NCI-H2081 treated with DMSO at 0.1 percent for 48 hours (cell line): ENCODE measurements at regions not wholly inside any gene's neighbourhood (a gene's known extent, or its start where the extent isn't known, plus 50 kb on each side); places are given as distances from the start of the nearest gene placed in this dataset.
A peak's percentile ranks its signal among the peaks of the same experiment; 100 is the strongest.

Experiments used
- DNase-seq: peaks from one replicate; lab custom pipeline; 2025; lab: John Stamatoyannopoulos, UW

GRCh38 chr20:51095633-51096521, 73.0 kb upstream of the KCNG1 start:
- DNase-seq, result peak; percentile 51

- no peak for DNase-seq
Measured at GRCh38 chr20:51094221-51094620, 71.3 kb upstream of the KCNG1 start.

GRCh38 chr20:51093240-51093763, 70.4 kb upstream of the KCNG1 start:
- DNase-seq, result no peak

GRCh38 chr20:51092338-51092737, 69.4 kb upstream of the KCNG1 start:
- no peak for DNase-seq

GRCh38 chr20:51091406-51092195, 68.7 kb upstream of the KCNG1 start:
- no peak for DNase-seq

- no peak for DNase-seq
Measured at GRCh38 chr20:51089840-51090239, 66.9 kb upstream of the KCNG1 start.

GRCh38 chr20:51089272-51089781, 66.4 kb upstream of the KCNG1 start:
- DNase-seq, result no peak

GRCh38 chr20:51087266-51087665, 64.4 kb upstream of the KCNG1 start:
- no peak for DNase-seq

- DNase-seq, result no peak
Measured at GRCh38 chr20:51085769-51086168, 62.9 kb upstream of the KCNG1 start.

GRCh38 chr20:51084593-51085377, 61.9 kb upstream of the KCNG1 start:
- DNase-seq, result no peak

GRCh38 chr20:51083447-51083846, 60.5 kb upstream of the KCNG1 start:
- no peak for DNase-seq

- no peak for DNase-seq
Measured at GRCh38 chr20:51082988-51083387, 60.1 kb upstream of the KCNG1 start.

- no peak for DNase-seq
Measured at GRCh38 chr20:51080516-51080915, 57.6 kb upstream of the KCNG1 start.

- no peak for DNase-seq
Measured at GRCh38 chr20:51079488-51079887, 56.6 kb upstream of the KCNG1 start.

- DNase-seq, result no peak
Measured at GRCh38 chr20:51077686-51078060, 54.8 kb upstream of the KCNG1 start.

- DNase-seq, result peak; percentile 55
Measured at GRCh38 chr20:51076786-51077685, 54.1 kb upstream of the KCNG1 start.

GRCh38 chr20:51074062-51074461, 51.2 kb upstream of the KCNG1 start:
- DNase-seq, result no peak
